CD14-positive monocyte (primary cell): ENCODE measurements at regions not wholly inside any gene's neighbourhood (a gene's known extent, or its start where the extent isn't known, plus 50 kb on each side); places are given as distances from the start of the nearest gene placed in this dataset.

ENCODE experiments used
- DNase-seq, 3 donors: peaks; one replicate each; pipeline ENCODE4 v3.0.0-alpha.2; 2011 to 2022
- H2AFZ ChIP-seq: 2 replicates; pipeline ENCODE4 v1.6.0; 2012; ENCODE audit warnings: mild to moderate bottlenecking, low read depth, low read length, inconsistent platforms; ENCODE audit not compliant: insufficient read depth, poor library complexity, severe bottlenecking
- H3K27ac ChIP-seq, 2 donors: 1 replicate in 1 of 2; 2 replicates in 1 of 2; pipeline ENCODE4 v1.5.1; 2012 to 2013; ENCODE audit warnings: low read length in 2 of 2, control low read depth in 1 of 2, inconsistent platforms in 1 of 2, low read depth in 1 of 2, mild to moderate bottlenecking in 1 of 2
- H3K27me3 ChIP-seq, 2 donors: one replicate each; pipeline versions ENCODE4 v1.6.0 to v1.6.1; 2011 to 2013; ENCODE audit warnings: low read length in 2 of 2; ENCODE audit not compliant: control insufficient read depth in 2 of 2, insufficient read depth in 2 of 2
- H3K36me3 ChIP-seq, 2 donors: replicated peaks in 1 of 2; 1 replicate in 1 of 2; 2 replicates in 1 of 2; pipeline versions ENCODE4 v1.5.1 to v1.6.1; 2012 to 2013; ENCODE audit warnings: low read length in 2 of 2, control low read depth in 1 of 2, inconsistent platforms in 1 of 2, mild to moderate bottlenecking in 1 of 2; ENCODE audit not compliant: insufficient read depth in 2 of 2, control insufficient read depth in 1 of 2
- H3K4me1 ChIP-seq, 2 donors: 1 replicate in 1 of 2; 2 replicates in 1 of 2; pipeline versions ENCODE4 v1.5.1 to v1.6.1; 2012 to 2013; ENCODE audit warnings: low read length in 2 of 2, control low read depth in 1 of 2, inconsistent platforms in 1 of 2, mild to moderate bottlenecking in 1 of 2, moderate library complexity in 1 of 2; ENCODE audit not compliant: insufficient read depth in 2 of 2, control insufficient read depth in 1 of 2
- H3K4me2 ChIP-seq: replicated peaks from 2 replicates; pipeline ENCODE3; 2012; ENCODE audit warnings: low read length, moderate library complexity, mild to moderate bottlenecking; ENCODE audit not compliant: poor library complexity, severe bottlenecking; ENCODE audit errors: extremely low read depth
- H3K4me3 ChIP-seq, 3 experiments: fragments of 200-600 bp in 1 of 3; sonication (generic) in 1 of 3; replicated peaks in 1 of 3; 1 replicate in 2 of 3; 2 replicates in 1 of 3; pipeline ENCODE4 v1.5.1; 2011 to 2013; ENCODE audit warnings: low read length in 3 of 3, mild to moderate bottlenecking in 3 of 3, control low read depth in 2 of 3, low read depth in 2 of 3, inconsistent platforms in 1 of 3, moderate library complexity in 1 of 3
- H3K79me2 ChIP-seq: 2 replicates; pipeline ENCODE4 v1.6.0; 2012; ENCODE audit warnings: mild to moderate bottlenecking, control low read depth, inconsistent platforms, low read length, moderate library complexity; ENCODE audit not compliant: insufficient read depth
- H3K9ac ChIP-seq: 2 replicates; pipeline ENCODE4 v1.6.0; 2017; ENCODE audit warnings: low read length, mild to moderate bottlenecking; ENCODE audit not compliant: insufficient read depth, poor library complexity, severe bottlenecking
- H3K9me3 ChIP-seq, 2 donors: replicated peaks in 1 of 2; 1 replicate in 1 of 2; 2 replicates in 1 of 2; pipeline versions ENCODE4 v1.5.1 to v1.6.1; 2012 to 2013; ENCODE audit warnings: low read length in 2 of 2, control low read depth in 1 of 2; ENCODE audit not compliant: control insufficient read depth in 1 of 2, insufficient read depth in 1 of 2
- H4K20me1 ChIP-seq: 2 replicates; pipeline ENCODE4 v1.6.0; 2012; ENCODE audit warnings: mild to moderate bottlenecking, low read length, control low read depth, moderate library complexity; ENCODE audit not compliant: insufficient read depth
- H3K27ac Mint-ChIP-seq, 7 donors: one replicate each; pipeline ENCODE4 v1.8.0; 2020; ENCODE audit warnings: mild to moderate bottlenecking in 7 of 7, mixed read lengths in 7 of 7, moderate library complexity in 6 of 7, inconsistent platforms in 2 of 7
- H3K27me3 Mint-ChIP-seq, 3 donors: one replicate each; pipeline ENCODE4 v1.8.0; 2021 to 2022; ENCODE audit warnings: low read depth in 3 of 3, mild to moderate bottlenecking in 3 of 3, mixed read lengths in 3 of 3, moderate library complexity in 3 of 3, inconsistent platforms in 1 of 3
- H3K36me3 Mint-ChIP-seq, 2 donors: one replicate each; pipeline ENCODE4 v1.8.0; 2020; ENCODE audit warnings: mixed read lengths in 2 of 2, inconsistent platforms in 1 of 2, mild to moderate bottlenecking in 1 of 2
- H3K4me1 Mint-ChIP-seq: one replicate; pipeline ENCODE4 v1.8.0; 2020; ENCODE audit warnings: mild to moderate bottlenecking, mixed read lengths
- H3K4me3 Mint-ChIP-seq, 2 donors: one replicate each; pipeline ENCODE4 v1.8.0; 2020; ENCODE audit warnings: mild to moderate bottlenecking in 2 of 2, mixed read lengths in 2 of 2, moderate library complexity in 1 of 2
- H3K9me3 Mint-ChIP-seq, 7 donors: one replicate each; pipeline ENCODE4 v1.8.0; 2020 to 2022; ENCODE audit warnings: mixed read lengths in 7 of 7, mild to moderate bottlenecking in 6 of 7, moderate library complexity in 6 of 7, inconsistent platforms in 2 of 7
- CTCF ChIP-seq: fragments of 200-600 bp; IDR thresholded peaks from one replicate; pipeline ENCODE4 v1.8.0; 2022; ENCODE audit warnings: antibody characterized with exemption, mild to moderate bottlenecking
- WGBS: methylation state at CpG from one replicate; pipeline ENCODE4 v1.1.5; 2013; ENCODE audit warnings: missing lambda C conversion rate; ENCODE audit not compliant: insufficient coverage; 5-methylcytosine and 5-hydroxymethylcytosine counted together
- intact Hi-C, 2 donors: fragments of 100-400 bp; cut with micrococcal nuclease; formaldehyde crosslinking; loops; one replicate each; pipeline versions ENCODE4 v1.15.0 to v1.15.1; 2023

- H3K27ac ChIP-seq = no peak overlapping the region
- intact Hi-C loops = no loop called here
- H3K4me3 Mint-ChIP-seq = no peak overlapping the region
- H3K4me1 Mint-ChIP-seq = no peaks in the 10 kb centered on the region
- H3K27me3 ChIP-seq = no peaks in the 10 kb centered on the region
- H3K4me3 ChIP-seq = no peak overlapping the region
- no peak for DNase-seq
- no peak overlapping the region for H2AFZ ChIP-seq
- H4K20me1 ChIP-seq = no peaks in the 10 kb centered on the region
- WGBS = 61% methylated on average over 5 of the region's 6 CpGs
- H3K4me2 ChIP-seq = no peak overlapping the region
- H3K27me3 Mint-ChIP-seq = peaks cover 13 to 20% (median 19%) of the 10 kb centered on the region in 3 donors
- no peaks in the 10 kb centered on the region for H3K9me3 ChIP-seq
- H3K9me3 Mint-ChIP-seq = peaks cover 0 to 3% (median 0%) of the 10 kb centered on the region in 7 donors
- no peak overlapping the region for H3K27ac Mint-ChIP-seq
- no peaks in the 10 kb centered on the region for H3K36me3 Mint-ChIP-seq
- H3K9ac ChIP-seq = no peak overlapping the region
- H3K79me2 ChIP-seq = no peaks in the 10 kb centered on the region
- no peaks in the 10 kb centered on the region for H3K36me3 ChIP-seq
- H3K4me1 ChIP-seq = no peaks in the 10 kb centered on the region
- no peak for TF ChIP-seq CTCF
Measured at GRCh38 chr19:31418055-31418454, 68.8 kb upstream of the TSHZ3 start.

GRCh38 chr19:31418692-31419430 lies 69.6 kb upstream of the TSHZ3 start:
- no peak overlapping the region for H3K27ac ChIP-seq
- H3K4me2 ChIP-seq = no peak overlapping the region
- DNase-seq = no peak
- TF ChIP-seq CTCF = no peak
- H2AFZ ChIP-seq = no peak overlapping the region
- H3K9ac ChIP-seq = no peak overlapping the region
- H3K27me3 ChIP-seq = no peaks in the 10 kb centered on the region
- Mint-ChIP-seq H3K4me3 (peak overlapping the region in 1 of 2 donors; percentile 3), H3K27me3 (peaks cover 13 to 20% (median 19%) of the 10 kb centered on the region in 3 donors), H3K4me1 (no peaks in the 10 kb centered on the region), H3K27ac (no peak overlapping the region), H3K9me3 (peaks cover 0 to 6% (median 0%) of the 10 kb centered on the region in 7 donors), H3K36me3 (no peaks in the 10 kb centered on the region)
- intact Hi-C loops = no loop called here
- H3K4me1 ChIP-seq = no peaks in the 10 kb centered on the region
- WGBS = 40% methylated on average over 3 of the region's 8 CpGs
- no peaks in the 10 kb centered on the region for H3K79me2 ChIP-seq
- H3K36me3 ChIP-seq = no peaks in the 10 kb centered on the region
- no peaks in the 10 kb centered on the region for H3K9me3 ChIP-seq
- no peaks in the 10 kb centered on the region for H4K20me1 ChIP-seq
- no peak overlapping the region for H3K4me3 ChIP-seq
